ENCODE measurements at regions not wholly inside any gene's neighbourhood (a gene's known extent, or its start where the extent isn't known, plus 50 kb on each side); places are given as distances from the start of the nearest gene placed in this dataset.

GRCh38 chr9:117624106-117624505 lies 80.1 kb upstream of the TLR4 start (continued):
- TF ChIP-seq USF2 (IDR thresholded peaks at IDR 0.05; ENCODE audit: borderline replicate concordance, low read depth, low read length) (no peak), POLR2AphosphoS5 (IDR thresholded peaks at IDR 0.05; ENCODE audit: low read length) (no peak), ZNF384 (IDR thresholded peaks at IDR 0.05; ENCODE audit: borderline replicate concordance, low read depth, low read length) (no peak), ZNF687 (IDR thresholded peaks at IDR 0.05) (no peak), MYC (IDR thresholded peaks at IDR 0.05; ENCODE audit: insufficient read depth, insufficient read length, insufficient replicate concordance, low read length, severe bottlenecking) (no peak), POLR2A (IDR thresholded peaks at IDR 0.05; ENCODE audit: low read depth, low read length) (no peak), ETV6 (conservative IDR thresholded peaks at IDR 0.05 in 1 of 2, IDR thresholded peaks at IDR 0.05 in 1 of 2; ENCODE audit: borderline replicate concordance in 1 of 2, low read depth in 1 of 2) (no peak), ATF3 (IDR thresholded peaks at IDR 0.05; ENCODE audit: borderline replicate concordance, extremely low read depth, low read depth, low read length) (no peak), IKZF2 (IDR thresholded peaks at IDR 0.05) (no peak)
